ENCODE measurements at regions not wholly inside any gene's neighbourhood (a gene's known extent, or its start where the extent isn't known, plus 50 kb on each side); places are given as distances from the start of the nearest gene placed in this dataset.

GRCh38 chr6:21461844-21462518, 131.6 kb upstream of the SOX4 start:
- no peak for ATAC-seq
- Mint-ChIP-seq H3K36me3 (no peaks in the 10 kb centered on the region), H3K9me3 (no peaks in the 10 kb centered on the region), H3K27ac (no peak overlapping the region)
- DNase-seq (ENCODE audit: low spot score in 2 of 2) = no peak

DNA sequence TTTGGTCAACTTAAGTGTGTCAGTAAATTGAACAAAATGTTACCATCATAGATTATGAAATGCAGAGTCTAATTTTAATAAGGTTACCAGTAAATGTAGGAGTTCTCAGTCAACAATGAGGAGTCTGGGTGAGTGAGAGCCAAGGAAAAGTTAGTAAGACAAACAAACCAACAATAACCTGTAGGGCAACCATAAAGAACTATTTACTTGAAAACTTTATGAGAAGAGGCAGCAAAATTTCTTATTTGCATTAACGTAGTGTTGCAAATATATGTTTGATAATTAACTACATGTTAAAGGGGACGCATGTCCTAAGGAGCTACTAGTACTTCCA, 131.1 kb upstream of the SOX4 start:
- Mint-ChIP-seq H3K36me3 (no peaks in the 10 kb centered on the region), H3K27ac (no peak overlapping the region), H3K9me3 (no peaks in the 10 kb centered on the region)
- no peak for DNase-seq (ENCODE audit: low spot score in 2 of 2)
- no peak for ATAC-seq

- H3K36me3 Mint-ChIP-seq = no peaks in the 10 kb centered on the region
- no peaks in the 10 kb centered on the region for H3K9me3 Mint-ChIP-seq
- no peak overlapping the region for H3K27ac Mint-ChIP-seq
- DNase-seq (ENCODE audit: low spot score in 2 of 2) (no peak), ATAC-seq (no peak)
These were observed 126.5 kb upstream of the SOX4 start for GRCh38 chr6:21467091-21467490.

DNA sequence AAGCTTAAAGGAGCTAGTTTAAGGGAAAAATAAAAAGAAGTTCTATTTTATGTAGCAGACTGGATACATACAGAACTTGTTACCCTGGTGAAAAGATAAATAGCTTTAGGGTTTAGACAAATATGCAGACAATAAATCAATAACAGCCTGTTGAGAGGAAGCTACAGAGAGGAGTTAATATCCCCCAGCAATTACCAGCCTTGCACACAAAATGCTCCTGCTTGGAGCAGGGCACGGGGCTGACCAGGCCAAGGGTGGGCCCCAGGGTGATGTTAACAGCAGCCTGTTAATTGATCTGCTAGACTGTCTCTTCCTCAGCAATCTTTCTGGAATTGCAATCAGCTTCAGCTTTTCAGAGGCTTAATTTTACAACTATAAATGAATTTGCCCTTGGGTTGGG, 125.1 kb upstream of the SOX4 start:
- ATAC-seq (no peak), DNase-seq (ENCODE audit: low spot score in 2 of 2) (no peak)
- no peak overlapping the region for H3K27ac Mint-ChIP-seq
- H3K9me3 Mint-ChIP-seq = no peaks in the 10 kb centered on the region
- no peaks in the 10 kb centered on the region for H3K36me3 Mint-ChIP-seq

- no peaks in the 10 kb centered on the region for H3K9me3 Mint-ChIP-seq
- no peak overlapping the region for H3K27ac Mint-ChIP-seq
These were observed 124.3 kb upstream of the SOX4 start for GRCh38 chr6:21469213-21469612.

DNA sequence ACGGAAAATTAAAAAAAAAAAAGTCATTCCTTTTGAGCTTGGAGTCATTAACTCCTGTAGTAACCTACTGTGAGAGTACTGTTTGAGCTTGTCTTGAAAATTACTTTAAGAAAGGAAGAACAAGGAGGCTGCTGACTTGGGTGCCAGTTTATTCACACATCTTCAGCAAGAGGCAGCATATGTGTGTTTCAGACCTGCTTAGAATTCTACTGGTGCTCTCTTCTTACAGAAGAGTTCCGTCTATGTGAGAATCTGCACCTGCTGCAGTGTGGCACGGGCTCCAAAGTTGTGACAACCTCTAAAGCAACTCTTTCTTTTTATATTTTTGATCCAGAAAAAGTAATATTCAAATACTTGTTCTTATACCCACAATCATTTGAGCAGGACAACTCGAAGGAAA, 117.4 kb upstream of the SOX4 start:
- H3K9me3 Mint-ChIP-seq = no peaks in the 10 kb centered on the region
- DNase-seq (ENCODE audit: low spot score in 2 of 2) (no peak), ATAC-seq (no peak)
- no peaks in the 10 kb centered on the region for H3K36me3 Mint-ChIP-seq
- H3K27ac Mint-ChIP-seq = no peak overlapping the region

More at GRCh38 chr6:21469213-21469612, 124.3 kb upstream of the SOX4 start:
- DNase-seq (ENCODE audit: low spot score in 2 of 2) = no peak
- no peak for ATAC-seq
- H3K36me3 Mint-ChIP-seq = no peaks in the 10 kb centered on the region

DNA sequence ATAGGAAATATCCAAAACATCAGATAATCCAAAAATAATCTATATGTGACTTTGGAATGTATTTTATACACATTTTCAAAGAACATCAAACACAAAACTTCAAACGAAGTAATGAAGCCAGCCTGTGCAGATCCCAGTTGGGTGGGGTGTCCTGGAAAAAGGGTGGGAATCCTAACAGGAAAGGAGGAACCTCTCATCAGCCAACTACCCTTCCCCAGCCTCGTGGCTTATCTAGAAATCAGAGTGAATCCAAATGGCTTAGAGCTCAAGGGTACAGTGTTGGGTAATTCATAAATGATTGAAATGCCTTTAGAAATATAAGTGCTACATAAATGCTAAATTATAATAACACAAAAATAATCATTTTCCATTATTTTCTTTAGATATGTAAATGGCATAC, 115.1 kb upstream of the SOX4 start:
- H3K27ac Mint-ChIP-seq = no peak overlapping the region
- ATAC-seq (no peak), DNase-seq (ENCODE audit: low spot score in 2 of 2) (no peak)
- no peaks in the 10 kb centered on the region for H3K9me3 Mint-ChIP-seq
- no peaks in the 10 kb centered on the region for H3K36me3 Mint-ChIP-seq

GRCh38 chr6:21478883-21479539, 114.5 kb upstream of the SOX4 start:
- no peaks in the 10 kb centered on the region for H3K36me3 Mint-ChIP-seq
- DNase-seq (ENCODE audit: low spot score in 2 of 2) = no peak

GRCh38 chr6:21486115-21486514, 107.4 kb upstream of the SOX4 start:
- Mint-ChIP-seq H3K9me3 (no peaks in the 10 kb centered on the region), H3K27ac (no peak overlapping the region), H3K36me3 (no peaks in the 10 kb centered on the region)
- DNase-seq (ENCODE audit: low spot score in 2 of 2) (no peak), ATAC-seq (no peak)

More at GRCh38 chr6:21478883-21479539, 114.5 kb upstream of the SOX4 start:
- Mint-ChIP-seq H3K27ac (no peak overlapping the region), H3K9me3 (no peaks in the 10 kb centered on the region)
- ATAC-seq = no peak

DNA sequence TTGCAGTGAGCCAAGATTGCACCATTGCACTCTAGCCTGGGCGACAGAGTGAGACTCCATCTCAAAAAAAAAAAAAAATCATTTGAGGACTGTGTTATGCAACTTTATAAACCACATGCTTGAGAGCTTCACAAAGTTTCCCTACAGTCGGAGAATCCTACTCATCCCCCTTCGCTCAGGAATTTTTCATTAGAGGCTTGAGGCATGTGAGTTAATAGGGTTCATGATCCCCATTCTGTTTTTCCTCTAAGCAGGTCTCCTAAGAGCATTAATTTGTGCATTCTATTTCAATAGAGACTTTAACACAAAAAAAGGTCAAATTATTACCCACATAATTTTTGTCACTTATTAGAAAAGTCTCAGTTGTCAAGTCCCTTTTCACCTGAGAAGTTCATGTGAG, 103.7 kb upstream of the SOX4 start:
- no peak for ATAC-seq
- no peak overlapping the region for H3K27ac Mint-ChIP-seq
- no peaks in the 10 kb centered on the region for H3K36me3 Mint-ChIP-seq
- H3K9me3 Mint-ChIP-seq = no peaks in the 10 kb centered on the region
- DNase-seq (ENCODE audit: low spot score in 2 of 2) = no peak

GRCh38 chr6:21491955-21492354, 101.6 kb upstream of the SOX4 start:
- no peak for ATAC-seq
- H3K9me3 Mint-ChIP-seq = no peaks in the 10 kb centered on the region
- H3K36me3 Mint-ChIP-seq = no peaks in the 10 kb centered on the region
- no peak overlapping the region for H3K27ac Mint-ChIP-seq
- DNase-seq (ENCODE audit: low spot score in 2 of 2) = no peak

GRCh38 chr6:21494505-21494904, 99.0 kb upstream of the SOX4 start:
- no peak for ATAC-seq
- no peaks in the 10 kb centered on the region for H3K36me3 Mint-ChIP-seq

DNA sequence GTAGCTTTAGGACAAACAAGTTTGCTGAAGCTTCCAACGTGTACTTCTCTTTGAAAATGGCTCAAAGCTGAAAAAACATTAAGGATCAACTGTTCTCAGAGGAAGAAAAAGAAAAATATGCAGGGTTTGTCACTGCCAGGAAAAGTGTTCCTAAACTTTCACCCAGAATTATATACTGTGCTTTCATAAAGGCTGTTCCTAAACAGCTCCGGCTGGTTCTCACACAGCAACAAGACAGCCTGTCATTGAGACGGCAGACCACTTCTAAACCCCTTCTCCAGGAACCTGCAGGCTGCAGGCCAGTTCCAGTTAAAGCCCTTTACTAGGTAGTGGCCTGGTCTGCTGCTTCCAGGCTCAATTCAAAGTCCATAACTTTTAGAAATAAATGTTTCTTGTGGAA, 97.4 kb upstream of the SOX4 start:
- no peak for DNase-seq (ENCODE audit: low spot score in 2 of 2)

More at GRCh38 chr6:21494505-21494904, 99.0 kb upstream of the SOX4 start:
- Mint-ChIP-seq H3K9me3 (no peaks in the 10 kb centered on the region), H3K27ac (no peak overlapping the region)
- DNase-seq (ENCODE audit: low spot score in 2 of 2) = no peak

GRCh38 chr6:21496706-21497105, 96.8 kb upstream of the SOX4 start:
- no peak overlapping the region for H3K27ac Mint-ChIP-seq
- H3K36me3 Mint-ChIP-seq = no peaks in the 10 kb centered on the region
- no peak for DNase-seq (ENCODE audit: low spot score in 2 of 2)
- no peaks in the 10 kb centered on the region for H3K9me3 Mint-ChIP-seq
- ATAC-seq = no peak

More for the DNA sequence above, 97.4 kb upstream of the SOX4 start:
- no peak overlapping the region for H3K27ac Mint-ChIP-seq
- no peaks in the 10 kb centered on the region for H3K36me3 Mint-ChIP-seq
- no peaks in the 10 kb centered on the region for H3K9me3 Mint-ChIP-seq
- no peak for ATAC-seq

GRCh38 chr6:21500314-21501020, 93.1 kb upstream of the SOX4 start:
- H3K36me3 Mint-ChIP-seq = no peaks in the 10 kb centered on the region
- no peak overlapping the region for H3K27ac Mint-ChIP-seq
- H3K9me3 Mint-ChIP-seq = no peaks in the 10 kb centered on the region

GRCh38 chr6:21501021-21501354, 92.6 kb upstream of the SOX4 start:
- no peak for DNase-seq (ENCODE audit: low spot score in 2 of 2)
- no peak for ATAC-seq
- Mint-ChIP-seq H3K27ac (no peak overlapping the region), H3K9me3 (no peaks in the 10 kb centered on the region), H3K36me3 (no peaks in the 10 kb centered on the region)

More at GRCh38 chr6:21500314-21501020, 93.1 kb upstream of the SOX4 start:
- no peak for DNase-seq (ENCODE audit: low spot score in 2 of 2)
- no peak for ATAC-seq

DNA sequence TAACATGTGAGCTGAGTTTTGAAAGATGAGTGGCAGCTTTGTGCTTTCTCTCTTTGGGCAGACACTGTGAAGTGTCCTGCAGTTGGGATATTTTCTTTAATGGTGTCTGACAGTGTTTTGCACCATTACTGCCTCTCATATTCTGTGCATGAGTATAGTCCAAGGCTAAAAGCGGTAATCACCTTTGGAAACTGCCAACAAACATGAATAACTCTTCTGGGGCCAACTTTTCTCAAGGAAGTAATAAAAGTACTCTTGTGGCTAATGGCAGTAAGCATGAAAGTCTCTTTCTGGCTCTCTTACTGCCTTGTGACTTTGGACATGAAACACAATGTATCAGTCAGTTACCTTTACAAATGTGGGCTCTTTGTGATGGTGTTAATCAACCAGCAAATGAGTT, 91.7 kb upstream of the SOX4 start:
- Mint-ChIP-seq H3K36me3 (no peaks in the 10 kb centered on the region), H3K9me3 (no peaks in the 10 kb centered on the region), H3K27ac (no peak overlapping the region)
- ATAC-seq (no peak), DNase-seq (ENCODE audit: low spot score in 2 of 2) (no peak)

- ATAC-seq = no peak
- Mint-ChIP-seq H3K9me3 (no peaks in the 10 kb centered on the region), H3K36me3 (no peaks in the 10 kb centered on the region), H3K27ac (no peak overlapping the region)
- DNase-seq (ENCODE audit: low spot score in 2 of 2) = no peak
These were observed 90.9 kb upstream of the SOX4 start for GRCh38 chr6:21502682-21503081.

Data from activated naive CD4-positive, alpha-beta T cell treated with anti-CD3 and anti-CD28 coated beads, Interleukin-2, amount 50 U/mL, for 72 hours (primary cell).